HG03432 (cell line): ENCODE measurements at regions not wholly inside any gene's neighbourhood (a gene's known extent, or its start where the extent isn't known, plus 50 kb on each side); places are given as distances from the start of the nearest gene placed in this dataset.
"Not testable (repeated sequence)": the region's sequence is repeated elsewhere in the genome, so short reads cannot be mapped to it uniquely, and the experiment has no call there.

Source experiments
- ATAC-seq: cut with Tn5 transposase; IDR thresholded peaks from one replicate; pipeline ENCODE4 v1.9.1; 2021; ENCODE audit warnings: mild to moderate bottlenecking, moderate library complexity; ENCODE audit not compliant: unreplicated experiment

DNA sequence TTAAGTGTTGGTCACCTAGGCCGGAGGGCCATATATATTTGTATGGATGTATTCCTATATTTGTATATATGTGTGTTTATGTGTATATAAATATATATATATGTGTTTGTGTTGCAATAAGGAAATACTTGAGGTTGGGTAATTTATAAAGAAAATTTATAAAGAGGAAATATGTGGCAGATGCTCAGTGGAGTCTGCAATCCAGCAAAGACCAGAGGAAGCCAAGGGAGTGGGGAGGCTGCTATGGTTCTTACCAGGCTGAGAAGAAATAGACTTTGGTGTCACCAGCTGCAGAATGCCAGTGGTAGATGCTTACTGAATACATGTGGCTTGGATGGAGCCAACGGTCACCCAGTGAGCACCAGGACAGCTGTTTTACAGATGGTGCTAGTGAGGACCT is 97.4 kb upstream of the ELOVL5 start:
- ATAC-seq, result no peak

DNA sequence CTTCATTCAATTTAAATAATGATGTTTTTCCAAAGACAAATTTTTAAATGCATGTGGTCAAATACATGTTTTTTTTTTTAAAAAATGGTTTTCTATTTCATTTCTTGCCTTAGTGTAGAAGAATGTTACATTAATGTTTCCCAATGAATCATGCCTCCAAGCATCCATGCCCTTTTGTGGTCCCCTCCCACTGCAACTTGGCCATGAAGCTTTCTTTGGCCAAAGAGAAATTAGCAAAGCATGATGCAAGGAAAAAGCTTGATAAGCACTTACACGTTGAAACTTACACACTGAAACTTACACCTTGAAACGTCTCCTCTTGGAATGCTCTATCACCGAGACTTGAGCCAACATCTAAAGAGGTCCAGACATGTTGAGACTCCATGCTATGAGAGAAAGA is 93.0 kb upstream of the ELOVL5 start:
- ATAC-seq, result no peak

DNA sequence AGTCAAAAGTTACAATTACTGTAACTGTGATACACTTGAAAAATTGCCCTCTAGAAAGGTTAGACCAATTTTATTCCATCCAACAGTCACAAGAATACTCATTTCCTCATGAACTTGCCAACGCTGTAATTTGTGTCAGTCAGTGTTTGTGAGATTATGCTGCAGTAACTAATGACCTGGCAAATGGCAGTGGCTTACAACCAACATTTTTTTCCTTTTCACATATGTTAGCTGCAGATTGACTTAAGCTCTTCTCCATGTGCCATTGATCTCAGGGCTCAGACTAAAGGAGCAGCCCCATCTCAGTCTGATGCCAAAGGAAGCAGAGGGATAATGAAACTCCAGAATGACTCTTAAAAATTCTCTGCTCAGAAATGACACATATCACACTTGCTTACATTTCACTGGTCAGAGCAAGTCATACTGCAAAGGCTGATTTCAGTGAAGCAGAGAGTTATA is 92.3 kb upstream of the ELOVL5 start:
- peak; percentile 51 for ATAC-seq

DNA sequence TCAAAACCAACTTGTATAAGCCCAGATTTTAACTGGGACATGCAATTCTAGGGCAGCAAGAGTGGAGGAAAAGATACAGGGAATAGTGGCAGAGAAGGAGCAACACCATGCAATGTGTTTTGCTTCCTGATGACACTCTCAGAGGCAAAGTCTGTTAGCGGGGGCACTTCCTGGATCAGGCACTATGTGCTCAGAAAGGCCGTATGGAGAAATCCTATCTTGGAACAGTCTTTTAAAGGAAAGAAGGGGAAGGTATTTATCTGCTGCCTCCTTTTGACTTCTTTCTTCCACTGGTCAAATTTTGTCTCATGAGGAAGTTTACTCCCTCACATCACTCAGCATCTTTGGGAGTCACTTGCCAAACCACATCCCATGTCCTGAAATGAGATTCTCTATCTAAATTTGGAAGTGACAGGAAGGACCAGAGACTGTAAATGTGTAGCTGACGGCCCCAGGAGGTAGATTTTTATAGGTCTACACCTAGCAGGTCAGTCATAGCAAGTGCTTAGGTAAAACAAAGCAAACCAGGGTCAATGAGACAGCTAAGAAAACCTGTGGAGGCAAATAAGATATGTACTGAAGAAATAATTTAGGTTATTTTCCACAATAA is 91.7 kb upstream of the ELOVL5 start:
- ATAC-seq, result no peak

DNA sequence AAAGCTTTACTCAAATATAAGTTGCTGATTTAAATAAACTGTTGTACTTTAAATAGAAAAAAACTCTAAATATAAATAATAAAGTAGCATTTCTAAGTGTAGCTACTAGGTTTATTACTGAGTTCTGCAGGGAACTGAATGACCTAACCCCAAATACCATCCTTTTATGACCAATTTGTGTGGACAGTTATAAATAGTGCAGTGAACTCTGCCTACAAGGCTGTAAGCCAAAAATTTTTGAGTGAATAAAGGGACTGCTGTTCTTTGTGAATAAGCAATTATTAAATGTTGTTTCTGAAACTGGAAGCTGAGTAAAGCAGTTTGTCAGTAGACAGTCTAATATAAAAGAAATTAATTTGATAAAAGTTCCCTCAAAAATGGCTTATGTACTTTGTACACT is 90.8 kb upstream of the ELOVL5 start:
- ATAC-seq, result no peak

DNA sequence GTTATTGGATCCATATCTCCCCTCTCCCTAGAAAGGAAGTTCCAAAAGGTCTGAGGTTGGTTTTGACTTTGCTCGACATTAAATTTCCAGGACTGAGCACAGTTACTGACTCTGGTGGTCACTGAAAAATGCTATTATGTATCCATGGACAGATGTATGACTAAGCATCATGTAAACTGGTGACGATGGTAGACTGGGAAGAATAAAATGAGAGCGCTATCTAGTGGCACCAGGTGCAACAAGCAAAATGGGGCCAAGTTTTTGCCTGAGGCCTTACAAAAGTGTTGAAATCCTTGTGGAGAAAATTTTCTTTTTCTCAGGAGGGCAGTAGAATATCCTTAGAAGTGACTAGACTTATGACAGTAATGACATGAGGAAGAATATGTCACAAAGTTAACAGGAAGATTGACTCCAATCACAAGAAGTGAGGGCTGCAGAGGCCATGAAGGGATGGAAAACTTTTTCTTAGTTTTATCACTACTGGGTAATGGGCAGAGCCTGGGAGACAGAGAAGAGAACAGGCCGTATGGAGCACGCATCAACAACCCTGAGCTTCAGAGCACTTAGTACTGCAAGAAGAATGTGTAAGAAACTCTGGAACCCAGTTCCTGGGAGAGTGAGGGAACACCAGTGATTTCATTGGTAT is 88.9 kb upstream of the ELOVL5 start:
- peak; percentile 70 for ATAC-seq

DNA sequence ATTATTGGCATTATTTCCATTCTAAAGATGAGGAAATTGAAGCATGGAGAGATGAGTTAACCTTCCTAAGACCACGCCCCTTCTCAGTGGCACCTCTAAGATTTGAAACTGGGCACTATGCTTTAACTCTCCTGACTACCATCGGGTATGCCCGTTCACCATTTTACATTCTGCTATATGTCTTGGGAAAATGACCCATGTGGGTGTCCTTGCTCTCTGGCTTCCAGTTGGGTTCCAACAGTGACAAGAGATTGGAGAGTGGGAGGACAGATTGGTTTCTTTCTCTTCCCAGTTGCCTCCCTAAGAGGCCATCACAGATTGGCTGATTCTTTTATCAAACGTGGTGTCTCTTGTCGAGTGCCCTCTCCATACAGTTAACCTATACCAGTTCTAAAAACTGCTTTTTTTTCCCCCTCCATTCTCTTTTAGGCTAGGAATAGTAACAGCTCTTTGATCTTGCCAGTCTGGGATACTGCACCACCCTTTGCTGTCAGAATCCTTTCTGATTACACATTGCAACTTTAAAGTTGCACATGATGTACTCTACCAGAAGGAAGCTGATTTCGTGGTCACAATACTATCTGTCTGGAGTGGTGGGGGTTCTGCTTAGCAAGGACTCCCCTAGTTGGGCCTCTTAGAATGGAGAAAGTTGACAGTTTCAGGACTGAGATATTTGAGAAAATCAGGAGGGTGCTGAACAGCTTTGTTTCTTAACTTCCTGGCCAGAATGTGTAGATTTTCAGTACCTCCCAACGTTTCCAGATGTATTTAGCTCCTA is 88.0 kb upstream of the ELOVL5 start:
- no peak for ATAC-seq

DNA sequence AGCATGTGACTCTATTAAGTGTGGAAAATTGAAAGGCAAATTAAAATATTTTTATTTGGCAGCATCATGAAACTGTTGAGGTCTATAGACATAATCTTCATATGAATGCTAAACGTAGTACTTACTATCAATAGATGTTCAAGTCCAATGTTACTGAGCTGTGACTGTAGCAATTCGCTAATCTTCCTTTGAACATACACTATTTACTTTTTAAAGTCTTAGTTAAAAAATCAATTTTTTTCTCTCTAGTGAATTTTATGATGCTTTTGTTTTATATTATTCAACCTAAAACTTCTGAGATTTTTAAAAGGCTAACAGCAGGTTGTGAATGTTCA is 85.2 kb upstream of the ELOVL5 start:
- ATAC-seq, result no peak

DNA sequence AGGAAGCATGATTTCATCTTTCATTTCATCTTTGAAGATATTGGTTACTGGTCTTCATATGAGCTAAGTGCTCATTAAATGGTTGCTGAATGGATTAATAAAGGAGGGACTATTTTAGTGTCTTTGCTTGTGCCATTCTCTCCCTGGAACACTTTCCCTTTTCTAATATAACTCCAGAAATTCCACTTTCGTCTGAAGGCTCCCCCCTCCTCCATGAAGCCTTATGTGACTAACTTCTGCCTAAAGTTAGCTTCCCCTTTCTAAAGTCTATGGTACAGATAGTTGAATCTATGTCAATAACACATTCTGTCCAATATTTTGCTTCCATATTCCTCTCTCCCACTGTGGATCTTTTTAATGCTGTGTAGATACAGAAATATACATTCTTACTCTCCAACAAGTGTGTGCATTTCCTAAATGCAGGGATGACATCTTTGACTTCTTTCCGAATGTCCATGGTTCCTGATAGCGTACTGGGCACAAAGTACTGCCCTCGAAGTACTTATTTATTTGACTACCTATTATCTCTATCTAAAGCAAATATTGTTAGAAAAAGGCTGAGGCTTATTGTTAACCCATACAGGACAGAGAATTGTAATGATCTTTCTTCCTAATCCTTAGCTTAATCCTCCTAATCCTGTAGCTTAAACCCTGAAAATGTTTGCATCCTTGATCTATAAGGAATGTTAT is 84.7 kb upstream of the ELOVL5 start:
- ATAC-seq, result no peak

DNA sequence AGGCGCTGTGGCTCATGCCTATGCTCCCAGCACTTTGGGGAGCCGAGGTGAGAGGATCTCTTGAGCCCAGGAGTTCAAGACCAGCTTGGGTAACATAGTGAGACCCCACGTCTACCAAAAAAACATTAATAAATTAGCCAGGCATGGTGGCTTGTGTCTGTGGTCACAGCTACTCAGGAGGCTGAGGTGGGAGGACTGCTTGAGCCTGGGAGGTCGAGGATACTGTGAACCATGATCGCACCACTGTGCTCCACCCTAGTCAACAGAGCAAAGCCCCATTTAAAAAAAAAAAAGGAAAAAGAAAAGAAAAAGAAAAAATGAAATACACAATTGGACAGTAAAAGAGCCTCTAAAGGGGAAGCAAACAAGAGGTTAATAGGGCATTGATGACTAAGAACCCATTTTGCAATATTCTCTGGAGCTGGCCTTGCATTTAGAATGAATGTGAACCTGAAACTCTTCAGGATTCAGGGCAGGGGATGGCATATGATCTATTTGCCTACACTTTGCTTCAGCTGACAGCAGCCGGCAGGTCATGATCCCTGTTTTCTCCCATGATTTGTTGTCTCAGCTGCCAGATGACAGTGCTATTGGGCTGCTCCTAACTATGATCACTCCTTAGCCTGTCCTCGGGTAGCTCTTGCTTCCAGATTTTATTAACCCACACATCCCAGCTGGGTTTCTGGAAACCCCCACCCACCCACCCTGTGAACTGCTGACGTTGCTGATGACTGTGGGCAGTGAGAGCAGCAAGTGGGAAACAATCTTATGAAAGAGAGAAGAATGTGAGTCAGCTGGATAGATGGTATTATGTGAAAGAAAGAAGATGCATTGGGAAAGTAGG is 83.8 kb upstream of the ELOVL5 start:
- ATAC-seq, result no peak

DNA sequence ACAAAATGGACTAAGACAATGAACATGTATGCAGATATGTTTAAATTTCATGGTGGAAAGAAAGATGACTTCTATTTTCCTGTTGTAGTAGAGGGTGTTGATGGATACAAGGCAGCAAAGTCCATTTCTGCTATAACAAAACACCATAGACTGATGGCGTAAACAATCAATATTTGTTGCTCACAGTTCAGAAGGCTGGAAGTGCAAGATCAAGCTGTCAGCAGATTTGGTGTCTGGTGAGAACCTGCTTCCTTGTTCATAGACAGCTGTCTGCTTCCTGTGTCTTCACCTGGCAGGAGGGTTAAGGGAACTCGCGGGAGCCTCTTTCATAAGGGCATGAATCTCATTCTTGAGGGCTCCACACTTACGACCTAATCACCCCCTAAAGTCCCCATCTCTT is 83.0 kb upstream of the ELOVL5 start:
- ATAC-seq, result no peak

DNA sequence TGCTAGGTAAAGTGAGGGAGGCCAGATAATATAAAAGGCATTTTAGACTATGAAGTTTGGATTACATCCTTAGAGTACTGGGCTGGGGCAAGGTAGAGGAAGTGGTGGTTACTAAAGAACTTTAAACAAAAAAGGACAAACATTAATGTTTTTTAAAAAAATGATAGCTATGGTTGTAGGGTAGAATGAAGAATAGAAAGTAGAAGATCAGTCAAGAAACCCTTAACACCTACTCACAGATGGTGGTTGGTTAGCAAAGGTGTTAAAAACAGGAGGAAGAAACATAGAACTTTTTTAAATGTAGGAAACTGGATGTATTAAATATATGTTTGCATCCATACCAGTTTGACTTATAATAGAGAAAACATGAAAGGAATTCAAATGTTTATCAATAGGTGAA is 80.7 kb upstream of the ELOVL5 start:
- ATAC-seq, result no peak

DNA sequence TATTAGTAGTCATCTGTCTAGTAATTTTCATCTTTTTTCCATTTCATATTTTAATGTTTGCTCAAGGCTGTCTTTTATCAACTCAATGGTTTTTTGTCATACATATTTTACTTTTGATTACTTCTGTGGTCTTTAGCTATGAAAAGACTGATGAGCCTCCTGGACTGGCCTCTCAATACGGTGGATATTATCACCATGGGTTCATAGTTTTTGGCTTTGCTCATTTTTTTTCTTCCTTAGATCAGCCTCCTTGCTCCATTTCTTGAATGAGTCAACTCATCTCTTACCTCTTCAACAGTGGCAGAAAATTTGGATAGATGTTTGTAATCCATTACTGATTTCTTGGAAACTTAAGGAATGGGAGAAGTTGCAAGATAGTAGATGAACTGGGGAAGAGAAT is 80.1 kb upstream of the ELOVL5 start:
- no peak for ATAC-seq

DNA sequence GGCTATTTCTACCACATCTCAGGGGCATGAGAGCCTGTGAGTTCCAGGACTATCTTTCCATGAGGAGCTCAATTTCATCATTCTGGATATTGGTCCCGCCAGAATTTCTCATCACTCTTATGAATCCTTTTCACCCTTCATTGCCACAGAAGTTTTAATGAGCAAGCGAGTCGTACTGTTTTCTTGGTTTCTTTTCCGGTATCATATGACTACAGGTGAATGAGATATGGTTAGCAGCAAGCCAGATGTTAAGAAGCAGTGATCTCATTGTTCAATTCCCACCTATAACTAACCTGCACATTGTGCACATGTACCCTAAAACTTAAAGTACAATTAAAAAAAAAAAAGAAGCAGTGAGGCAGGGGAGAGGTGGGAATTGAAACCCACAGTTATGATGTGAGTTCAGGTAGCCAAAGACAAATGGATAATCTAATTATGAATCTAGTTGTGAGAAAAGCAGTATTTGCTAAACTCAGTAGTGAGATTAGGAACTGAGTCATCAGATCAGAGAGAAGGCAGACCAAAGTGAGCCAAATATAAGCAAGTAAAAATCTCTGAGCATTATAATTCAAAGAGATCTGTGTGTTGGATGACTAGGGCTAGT is 78.0 kb upstream of the ELOVL5 start:
- peak; percentile 96 for ATAC-seq

DNA sequence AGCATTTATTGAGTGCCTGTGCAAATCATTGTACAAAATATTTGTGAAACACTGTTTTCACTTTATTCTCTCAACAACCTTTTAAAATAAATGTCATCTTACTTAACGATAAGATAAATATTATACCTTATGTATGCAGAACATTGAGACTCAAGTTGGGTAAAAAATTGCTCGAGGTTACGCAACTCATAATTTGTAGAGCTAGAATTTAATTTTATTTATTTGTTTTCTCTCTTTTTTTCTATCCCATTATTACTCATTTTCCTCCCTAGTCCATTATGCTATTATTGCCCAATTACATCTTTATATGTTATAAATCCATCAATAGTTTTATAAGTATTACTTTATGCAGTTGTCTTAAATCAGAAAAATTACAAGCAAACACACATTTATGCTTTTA is 77.4 kb upstream of the ELOVL5 start:
- ATAC-seq, result no peak

DNA sequence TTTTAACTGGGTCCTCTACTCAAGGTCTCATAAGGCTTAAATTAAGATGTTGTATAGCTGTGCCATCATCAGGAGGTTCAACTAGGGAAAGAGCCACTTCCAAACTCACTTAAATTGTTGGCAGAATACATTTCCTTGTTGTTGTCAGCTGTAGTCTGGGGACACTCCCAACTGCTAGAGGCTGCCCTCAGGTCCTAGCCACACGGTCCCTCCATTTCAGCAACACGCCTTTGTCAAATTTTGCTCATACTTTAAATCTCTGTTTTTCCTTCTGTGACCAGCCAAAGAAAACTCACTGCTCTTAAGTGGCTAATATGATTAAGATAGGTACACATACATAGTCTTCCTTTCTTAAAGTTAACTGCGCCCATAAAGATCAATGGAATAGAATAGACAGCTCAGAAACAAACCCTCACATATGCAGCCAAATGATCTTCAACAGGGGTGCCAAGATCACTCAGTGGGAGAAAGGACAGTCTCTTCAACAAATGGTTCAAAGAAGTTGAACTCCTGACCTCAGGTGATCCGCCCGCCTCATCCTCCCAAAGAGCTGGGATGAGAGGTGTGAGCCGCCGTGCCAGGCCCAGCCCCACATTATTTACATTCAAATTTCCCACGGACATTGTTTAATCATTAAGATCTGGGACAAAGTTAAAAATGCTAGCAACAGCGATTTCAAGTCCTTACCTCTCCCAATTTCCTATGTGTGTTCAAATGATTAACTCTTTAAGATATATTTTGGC is 76.4 kb upstream of the ELOVL5 start:
- no peak for ATAC-seq

DNA sequence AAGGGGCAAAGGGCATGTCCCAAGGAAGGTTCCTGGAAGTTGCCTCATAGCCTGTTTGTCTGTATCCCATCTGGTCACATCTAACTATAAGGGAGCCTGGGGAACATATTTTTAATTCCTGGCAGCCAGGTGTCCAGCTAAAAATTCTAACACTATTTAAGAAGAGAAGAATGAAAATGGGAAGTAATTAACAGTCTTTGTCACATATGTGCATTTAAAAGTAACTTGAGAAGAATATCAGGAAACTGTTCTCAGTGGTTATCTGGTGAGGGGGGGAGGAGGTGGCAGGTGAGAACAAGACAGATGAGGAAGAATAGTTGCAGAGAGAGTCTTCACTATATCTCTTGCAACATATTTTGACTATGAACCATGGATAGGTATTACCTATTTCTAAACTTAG is 75.5 kb upstream of the ELOVL5 start:
- no peak for ATAC-seq

DNA sequence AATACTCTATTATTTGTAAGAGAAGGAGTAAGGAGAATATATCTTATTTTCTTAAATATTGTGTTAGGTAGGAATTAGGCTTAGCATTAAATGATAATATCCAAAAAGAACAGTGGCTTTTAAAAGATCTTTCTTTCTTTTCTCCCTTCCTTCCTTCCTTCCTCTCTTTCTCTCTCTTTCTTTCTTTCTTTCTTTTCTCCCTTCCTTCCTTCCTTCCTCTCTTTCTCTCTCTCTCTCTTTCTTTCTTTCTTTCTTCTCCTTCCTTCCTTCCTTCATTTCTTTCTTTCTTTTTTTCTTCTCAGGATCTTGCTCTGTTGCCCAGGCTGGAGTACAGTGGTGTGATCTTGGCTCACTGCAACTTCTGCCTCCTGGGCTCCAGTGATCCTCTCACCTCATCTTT is 74.8 kb upstream of the ELOVL5 start:
- ATAC-seq, result not testable (repeated sequence)

DNA sequence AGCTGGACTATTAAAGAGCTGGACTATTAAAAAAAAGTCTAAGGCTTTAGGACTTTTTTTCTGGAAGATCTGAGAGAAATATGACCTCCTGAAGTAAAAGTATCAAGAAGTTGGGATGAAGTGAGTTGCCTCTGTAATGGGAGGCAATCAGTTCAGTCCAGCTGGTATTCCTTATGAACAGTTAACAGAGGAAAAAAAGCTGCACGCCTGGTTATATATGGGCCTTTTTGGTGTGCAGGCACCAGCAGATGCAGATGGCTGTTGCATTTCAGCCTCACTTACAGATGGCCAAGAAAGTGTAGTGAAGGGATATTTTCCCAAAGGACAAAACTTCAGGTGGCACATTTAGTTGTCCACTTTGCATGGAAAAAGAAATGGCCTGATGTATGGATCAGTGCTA is 70.3 kb upstream of the ELOVL5 start:
- no peak for ATAC-seq

DNA sequence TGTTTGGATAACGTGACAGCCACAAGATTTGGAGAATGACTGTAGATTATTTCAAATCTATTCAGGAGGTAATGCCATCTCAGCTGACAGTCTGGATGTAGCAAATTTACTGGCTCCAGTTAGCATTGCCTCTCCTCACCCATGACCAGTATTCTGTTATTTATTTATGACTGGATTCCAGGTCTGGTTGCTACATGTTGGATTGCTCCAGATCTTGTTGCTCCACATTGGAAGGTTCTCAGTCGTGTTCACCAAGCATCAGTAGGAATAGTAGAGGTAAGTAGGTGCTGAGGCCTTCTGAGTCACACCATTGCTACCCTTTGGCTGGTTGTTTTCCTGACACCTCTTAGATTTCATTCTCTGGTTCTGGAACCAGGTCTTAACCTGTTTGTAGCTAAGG is 69.5 kb upstream of the ELOVL5 start:
- no peak for ATAC-seq
